SK-N-SH treated with all-trans-retinoic acid at 6 μM for 48 hours (cell line): ENCODE measurements at regions not wholly inside any gene's neighbourhood (a gene's known extent, or its start where the extent isn't known, plus 50 kb on each side); places are given as distances from the start of the nearest gene placed in this dataset.

Experiments
- ATAC-seq: fragments of 200-7000 bp; cut with Tn5 transposase; 3 replicates; pipeline ENCODE4 v1.9.1; 2020; ENCODE audit warnings: mild to moderate bottlenecking, moderate library complexity
- ARNTL ChIP-seq: fragments of 450-650 bp; formaldehyde crosslinking; IDR thresholded peaks from 2 replicates; pipeline ENCODE4 v1.5.0; 2020; ENCODE audit warnings: low read depth, mild to moderate bottlenecking, moderate library complexity, borderline replicate concordance
- BACH2 ChIP-seq: fragments of 250-450 bp; sonication (Bioruptor Pico); IDR thresholded peaks from 2 replicates; pipeline ENCODE4 v1.9.0; 2021; ENCODE audit warnings: mild to moderate bottlenecking, borderline replicate concordance
- CREB5 ChIP-seq: fragments of 250-450 bp; sonication (Bioruptor Pico); IDR thresholded peaks from 2 replicates; pipeline ENCODE4 v1.5.1; 2020; ENCODE audit warnings: low read depth, mild to moderate bottlenecking, moderate library complexity
- CSDC2 ChIP-seq: fragments of 250-450 bp; sonication (Bioruptor Pico); IDR thresholded peaks from 2 replicates; pipeline ENCODE4 v1.5.0; 2020; ENCODE audit warnings: mild to moderate bottlenecking, moderate library complexity
- ESRRG ChIP-seq: fragments of 250-450 bp; sonication (Bioruptor Pico); IDR thresholded peaks from 2 replicates; pipeline ENCODE4 v1.6.1; 2021; ENCODE audit warnings: mild to moderate bottlenecking
- GLIS3 ChIP-seq: fragments of 250-450 bp; sonication (Bioruptor Pico); IDR thresholded peaks from 2 replicates; pipeline ENCODE4 v1.5.0; 2020; ENCODE audit warnings: mild to moderate bottlenecking, moderate library complexity
- ISL1 ChIP-seq: fragments of 250-450 bp; sonication (Bioruptor Pico); IDR thresholded peaks from 2 replicates; pipeline ENCODE4 v2.1.2; 2022; ENCODE audit warnings: mild to moderate bottlenecking, moderate library complexity
- OSR1 ChIP-seq: fragments of 250-450 bp; sonication (Bioruptor Pico); IDR thresholded peaks from 2 replicates; pipeline ENCODE4 v1.8.0; 2022; ENCODE audit warnings: moderate library complexity, mild to moderate bottlenecking, inconsistent platforms
- PPARA ChIP-seq: fragments of 250-450 bp; sonication (Bioruptor Pico); IDR thresholded peaks from 2 replicates; pipeline ENCODE4 v1.5.0; 2020; ENCODE audit warnings: mild to moderate bottlenecking, borderline replicate concordance
- RARB ChIP-seq: fragments of 250-450 bp; sonication (Bioruptor Pico); IDR thresholded peaks from 2 replicates; pipeline ENCODE4 v1.8.0; 2021; ENCODE audit warnings: mild to moderate bottlenecking, moderate library complexity
- SNAI2 ChIP-seq: fragments of 250-450 bp; sonication (Bioruptor Pico); IDR thresholded peaks from 2 replicates; pipeline ENCODE4 v1.5.0; 2020; ENCODE audit warnings: mild to moderate bottlenecking, moderate library complexity
- TCF4 ChIP-seq: fragments of 250-450 bp; sonication (Bioruptor Pico); IDR thresholded peaks from 2 replicates; pipeline ENCODE4 v1.8.0; 2021; ENCODE audit warnings: mild to moderate bottlenecking, moderate library complexity, borderline replicate concordance
- TOX ChIP-seq: fragments of 250-450 bp; sonication (Bioruptor Pico); IDR thresholded peaks from 2 replicates; pipeline ENCODE4 v1.8.0; 2021; ENCODE audit warnings: mild to moderate bottlenecking, moderate library complexity, borderline replicate concordance
- TSHZ2 ChIP-seq: fragments of 250-450 bp; sonication (Bioruptor Pico); IDR thresholded peaks from 2 replicates; pipeline ENCODE4 v1.5.0; 2020; ENCODE audit warnings: mild to moderate bottlenecking, moderate library complexity
- ZFP3 ChIP-seq: fragments of 250-450 bp; sonication (Bioruptor Pico); IDR thresholded peaks from 2 replicates; pipeline ENCODE4 v1.5.0; 2020; ENCODE audit warnings: mild to moderate bottlenecking, moderate library complexity
- ZFP30 ChIP-seq: fragments of 450-650 bp; formaldehyde crosslinking; IDR thresholded peaks from 2 replicates; pipeline ENCODE4 v1.5.0; 2022; ENCODE audit warnings: mild to moderate bottlenecking, moderate library complexity
- ZNF565 ChIP-seq: fragments of 450-650 bp; formaldehyde crosslinking; conservative IDR thresholded peaks from 2 replicates; pipeline ENCODE4 v1.5.0; 2020; ENCODE audit warnings: low read depth, mild to moderate bottlenecking, moderate library complexity
- ZNF70 ChIP-seq: fragments of 450-650 bp; formaldehyde crosslinking; IDR thresholded peaks from 2 replicates; pipeline ENCODE4 v1.5.0; 2020; ENCODE audit warnings: mild to moderate bottlenecking, moderate library complexity
- TF ChIP-seq, protein P1 (sequence below): fragments of 250-450 bp; sonication (Bioruptor Pico); IDR thresholded peaks from 2 replicates; pipeline ENCODE4 v1.8.0; 2020; ENCODE audit warnings: mild to moderate bottlenecking, moderate library complexity, borderline replicate concordance
- TF ChIP-seq, protein P2 (sequence below): fragments of 250-450 bp; sonication (Bioruptor Pico); IDR thresholded peaks from 2 replicates; pipeline ENCODE4 v1.5.1; 2021; ENCODE audit warnings: mild to moderate bottlenecking, moderate library complexity

GRCh38 chr16:17939723-17940122 is 396.8 kb downstream of the NPIPA8 start:
- no peak for ATAC-seq
- TF ChIP-seq BACH2 (no peak), ZNF70 (CRISPR knock-in tag) (no peak), SNAI2 (no peak), PPARA (no peak), TSHZ2 (CRISPR knock-in tag) (no peak), TCF4 (CRISPR knock-in tag) (no peak), ESRRG (CRISPR knock-in tag) (no peak), TOX (CRISPR knock-in tag) (no peak), OSR1 (CRISPR knock-in tag) (no peak), ISL1 (no peak), ARNTL (no peak)
- TF ChIP-seq, protein P1, sequence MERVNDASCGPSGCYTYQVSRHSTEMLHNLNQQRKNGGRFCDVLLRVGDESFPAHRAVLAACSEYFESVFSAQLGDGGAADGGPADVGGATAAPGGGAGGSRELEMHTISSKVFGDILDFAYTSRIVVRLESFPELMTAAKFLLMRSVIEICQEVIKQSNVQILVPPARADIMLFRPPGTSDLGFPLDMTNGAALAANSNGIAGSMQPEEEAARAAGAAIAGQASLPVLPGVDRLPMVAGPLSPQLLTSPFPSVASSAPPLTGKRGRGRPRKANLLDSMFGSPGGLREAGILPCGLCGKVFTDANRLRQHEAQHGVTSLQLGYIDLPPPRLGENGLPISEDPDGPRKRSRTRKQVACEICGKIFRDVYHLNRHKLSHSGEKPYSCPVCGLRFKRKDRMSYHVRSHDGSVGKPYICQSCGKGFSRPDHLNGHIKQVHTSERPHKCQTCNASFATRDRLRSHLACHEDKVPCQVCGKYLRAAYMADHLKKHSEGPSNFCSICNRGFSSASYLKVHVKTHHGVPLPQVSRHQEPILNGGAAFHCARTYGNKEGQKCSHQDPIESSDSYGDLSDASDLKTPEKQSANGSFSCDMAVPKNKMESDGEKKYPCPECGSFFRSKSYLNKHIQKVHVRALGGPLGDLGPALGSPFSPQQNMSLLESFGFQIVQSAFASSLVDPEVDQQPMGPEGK (CRISPR knock-in tag), result no peak
- TF ChIP-seq, protein P2, sequence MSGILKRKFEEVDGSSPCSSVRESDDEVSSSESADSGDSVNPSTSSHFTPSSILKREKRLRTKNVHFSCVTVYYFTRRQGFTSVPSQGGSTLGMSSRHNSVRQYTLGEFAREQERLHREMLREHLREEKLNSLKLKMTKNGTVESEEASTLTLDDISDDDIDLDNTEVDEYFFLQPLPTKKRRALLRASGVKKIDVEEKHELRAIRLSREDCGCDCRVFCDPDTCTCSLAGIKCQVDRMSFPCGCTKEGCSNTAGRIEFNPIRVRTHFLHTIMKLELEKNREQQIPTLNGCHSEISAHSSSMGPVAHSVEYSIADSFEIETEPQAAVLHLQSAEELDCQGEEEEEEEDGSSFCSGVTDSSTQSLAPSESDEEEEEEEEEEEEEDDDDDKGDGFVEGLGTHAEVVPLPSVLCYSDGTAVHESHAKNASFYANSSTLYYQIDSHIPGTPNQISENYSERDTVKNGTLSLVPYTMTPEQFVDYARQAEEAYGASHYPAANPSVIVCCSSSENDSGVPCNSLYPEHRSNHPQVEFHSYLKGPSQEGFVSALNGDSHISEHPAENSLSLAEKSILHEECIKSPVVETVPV (CRISPR knock-in tag), result no peak

DNA sequence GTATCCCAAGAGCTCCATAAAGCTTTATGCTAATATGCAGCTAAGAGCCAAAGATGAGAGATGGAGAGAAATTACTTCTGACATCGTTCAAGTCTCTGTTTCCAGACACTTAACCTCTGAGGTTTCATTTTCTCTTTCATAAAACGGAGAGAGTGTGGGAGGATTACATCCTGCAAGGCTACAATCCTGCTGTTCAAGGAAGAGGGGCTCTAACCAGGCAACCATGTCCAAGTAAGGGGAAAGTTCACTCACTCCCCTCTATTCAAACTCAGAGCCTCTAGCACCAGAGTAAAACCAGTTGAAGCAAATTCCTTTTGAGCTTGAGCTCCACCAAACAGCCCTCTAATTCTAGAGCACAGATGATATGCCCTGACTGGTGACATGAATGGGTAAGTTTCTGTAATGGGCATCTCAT is 397.4 kb downstream of the NPIPA8 start:
- TF ChIP-seq RARB (CRISPR knock-in tag), result no peak
- no peak for TF ChIP-seq TSHZ2 (CRISPR knock-in tag)
- TF ChIP-seq, protein P2 (CRISPR knock-in tag), result no peak
- no peak for TF ChIP-seq TCF4 (CRISPR knock-in tag)
- TF ChIP-seq ZFP30 (CRISPR knock-in tag), result no peak
- TF ChIP-seq, all 23 proteins: peak for 0
- ATAC-seq, result no peak

DNA sequence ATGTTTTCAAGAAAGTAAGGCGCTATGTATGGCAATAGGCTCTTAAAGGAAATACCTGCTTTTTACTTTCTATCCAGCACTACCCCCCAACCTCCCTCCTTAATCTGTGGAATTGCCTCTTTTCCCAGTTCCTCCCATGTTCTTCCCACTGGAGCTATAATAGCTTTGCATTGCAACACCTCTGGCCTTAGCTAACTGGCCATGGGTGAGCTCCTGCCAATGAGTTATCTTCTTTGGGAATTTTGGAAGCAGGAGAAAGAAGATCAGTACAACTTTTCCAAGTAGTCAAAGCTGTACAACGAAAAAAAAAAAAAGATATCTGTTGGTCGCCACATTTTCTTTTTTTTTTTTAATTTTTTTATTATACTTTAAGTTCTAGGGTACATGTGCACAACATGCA is 398.0 kb downstream of the NPIPA8 start:
- TF ChIP-seq ZNF565 (CRISPR knock-in tag) (no peak), TSHZ2 (CRISPR knock-in tag) (no peak), ESRRG (CRISPR knock-in tag) (no peak), SNAI2 (no peak), CREB5 (no peak), PPARA (no peak), ARNTL (no peak), ZFP3 (CRISPR knock-in tag) (no peak), OSR1 (CRISPR knock-in tag) (no peak), CSDC2 (CRISPR knock-in tag) (no peak), BACH2 (no peak), GLIS3 (CRISPR knock-in tag) (no peak)

More for the DNA sequence above, 398.0 kb downstream of the NPIPA8 start:
- no peak for ATAC-seq
